Stimulated activated naive B cell treated with anti-CD40 and anti-IgM and Interleukin-4, amounts not matched to agents 10 μg/mL and 1 μg/mL and 100 μg/mL, for 72 hours (primary cell): ENCODE measurements at regions not wholly inside any gene's neighbourhood (a gene's known extent, or its start where the extent isn't known, plus 50 kb on each side); places are given as distances from the start of the nearest gene placed in this dataset.

Experiments
- ATAC-seq, 2 donors: fragments of 150-1000 bp; cut with Tn5 transposase; replicated peaks; 2 replicates each; pipeline ENCODE4 v1.10.0; 2021; ENCODE audit warnings: moderate library complexity in 1 of 2
- DNase-seq: peaks from one replicate; pipeline ENCODE4 v3.0.0; 2021
- H3K27ac Mint-ChIP-seq: one replicate; pipeline ENCODE4 v1.8.0; 2022; ENCODE audit warnings: mild to moderate bottlenecking, mixed read lengths
- H3K27me3 Mint-ChIP-seq, 2 donors: one replicate each; pipeline ENCODE4 v1.8.0; 2022; ENCODE audit warnings: mixed read lengths in 2 of 2
- H3K36me3 Mint-ChIP-seq, 2 donors: one replicate each; pipeline ENCODE4 v1.8.0; 2022; ENCODE audit warnings: mixed read lengths in 2 of 2, mild to moderate bottlenecking in 1 of 2
- H3K4me1 Mint-ChIP-seq, 2 donors: one replicate each; pipeline ENCODE4 v1.8.0; 2022; ENCODE audit warnings: mixed read lengths in 2 of 2, mild to moderate bottlenecking in 1 of 2
- H3K4me3 Mint-ChIP-seq, 2 donors: one replicate each; pipeline ENCODE4 v1.8.0; 2022; ENCODE audit warnings: mild to moderate bottlenecking in 2 of 2, mixed read lengths in 2 of 2, moderate library complexity in 1 of 2
- H3K9me3 Mint-ChIP-seq, 2 donors: one replicate each; pipeline ENCODE4 v1.8.0; 2022; ENCODE audit warnings: mixed read lengths in 2 of 2, mild to moderate bottlenecking in 1 of 2

DNA sequence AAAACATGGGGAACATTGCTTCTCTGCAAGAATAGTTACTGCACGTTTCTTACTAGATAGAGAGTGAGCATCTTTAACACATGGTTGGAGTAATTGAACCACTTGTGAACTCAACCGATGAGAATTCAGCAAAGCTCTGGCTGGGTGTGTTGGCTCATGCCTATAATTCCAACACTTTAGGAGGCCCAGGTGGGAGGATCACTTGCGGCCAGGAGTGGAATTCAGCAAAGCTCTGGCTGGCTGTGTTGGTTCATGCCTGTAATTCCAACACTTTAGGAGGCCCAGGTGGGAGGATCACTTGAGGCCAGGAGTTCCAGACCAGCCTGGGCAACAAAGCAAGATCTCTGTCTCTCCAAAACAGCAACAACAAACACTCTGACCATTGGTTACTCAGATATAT, 865.9 kb downstream of the KCNJ2 start:
- no peaks in the 10 kb centered on the region for H3K36me3 Mint-ChIP-seq
- ATAC-seq (no peak), DNase-seq (no peak)
- H3K27ac Mint-ChIP-seq = no peak overlapping the region
- H3K4me3 Mint-ChIP-seq = no peak overlapping the region
- H3K9me3 Mint-ChIP-seq = peaks cover 7 to 9% of the 10 kb centered on the region in 2 donors
- no peaks in the 10 kb centered on the region for H3K27me3 Mint-ChIP-seq
- H3K4me1 Mint-ChIP-seq = no peaks in the 10 kb centered on the region

DNA sequence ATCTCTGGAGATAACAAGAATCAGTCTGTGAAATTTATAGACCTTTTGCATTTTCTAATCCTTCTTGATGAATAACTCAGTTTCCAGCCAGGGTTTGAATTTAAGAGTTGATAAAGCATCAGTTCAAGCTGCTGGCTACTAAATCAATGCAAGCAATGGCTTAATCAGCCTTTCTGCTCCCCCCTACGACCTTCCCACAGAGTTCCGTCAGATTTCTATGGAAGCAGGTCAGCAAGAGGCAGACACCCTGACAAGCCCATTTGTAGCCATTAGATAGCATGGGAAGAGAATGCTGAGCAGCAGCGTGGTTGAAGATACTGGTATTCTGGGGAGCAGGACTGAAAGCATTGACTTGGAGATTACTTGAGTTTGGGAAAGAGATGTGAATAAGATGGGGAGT, 868.1 kb downstream of the KCNJ2 start:
- H3K27ac Mint-ChIP-seq = no peak overlapping the region
- no peaks in the 10 kb centered on the region for H3K27me3 Mint-ChIP-seq
- H3K4me1 Mint-ChIP-seq = no peaks in the 10 kb centered on the region
- ATAC-seq = no peak
- H3K9me3 Mint-ChIP-seq = no peaks in the 10 kb centered on the region
- no peaks in the 10 kb centered on the region for H3K36me3 Mint-ChIP-seq
- no peak overlapping the region for H3K4me3 Mint-ChIP-seq
- no peak for DNase-seq

DNA sequence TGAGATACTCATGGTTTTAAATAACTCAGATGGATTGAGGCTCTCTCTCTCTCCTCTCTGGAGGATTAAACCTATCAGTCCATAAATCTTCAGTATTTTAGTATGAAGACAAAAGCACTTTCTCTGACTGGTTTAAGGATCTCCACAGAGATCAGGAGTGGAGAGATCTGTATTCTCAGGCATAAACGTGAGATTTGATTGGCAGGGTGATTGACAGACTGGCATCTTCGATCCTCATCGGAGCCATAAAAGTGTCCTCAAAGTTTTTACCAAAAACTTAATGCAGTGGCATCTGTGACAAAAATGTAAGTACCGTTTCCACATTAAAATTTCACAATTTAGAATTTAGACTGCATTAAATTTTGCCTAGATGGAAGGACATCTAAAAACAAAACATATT, 870.1 kb downstream of the KCNJ2 start:
- Mint-ChIP-seq H3K4me1 (no peaks in the 10 kb centered on the region), H3K36me3 (no peaks in the 10 kb centered on the region), H3K27ac (no peak overlapping the region), H3K9me3 (no peaks in the 10 kb centered on the region), H3K4me3 (no peak overlapping the region), H3K27me3 (no peaks in the 10 kb centered on the region)
- DNase-seq (no peak), ATAC-seq (no peak)

DNA sequence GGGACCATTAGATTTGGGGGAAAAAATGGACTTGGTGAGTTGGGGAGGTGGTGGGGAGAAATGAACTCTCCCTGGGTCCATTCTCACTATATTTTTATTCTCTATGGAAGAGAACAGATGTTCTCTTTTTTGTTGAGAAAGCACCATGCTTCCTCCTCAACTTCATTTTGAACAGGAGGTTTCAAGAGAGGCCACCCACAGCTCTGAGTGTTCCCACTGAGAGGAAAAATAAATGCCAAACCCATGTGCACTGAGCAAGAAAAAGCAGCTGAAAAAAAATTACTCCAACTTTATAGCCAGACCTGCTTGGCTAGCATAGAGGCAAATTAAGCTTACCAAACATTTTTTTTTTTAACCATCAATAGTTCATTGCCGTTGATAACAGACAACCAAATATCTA, 883.6 kb downstream of the KCNJ2 start:
- Mint-ChIP-seq H3K4me1 (no peaks in the 10 kb centered on the region), H3K27me3 (no peaks in the 10 kb centered on the region), H3K4me3 (no peak overlapping the region), H3K9me3 (peaks cover 3 to 8% of the 10 kb centered on the region in 2 donors), H3K36me3 (no peaks in the 10 kb centered on the region), H3K27ac (no peak overlapping the region)
- no peak for ATAC-seq
- DNase-seq = no peak

DNA sequence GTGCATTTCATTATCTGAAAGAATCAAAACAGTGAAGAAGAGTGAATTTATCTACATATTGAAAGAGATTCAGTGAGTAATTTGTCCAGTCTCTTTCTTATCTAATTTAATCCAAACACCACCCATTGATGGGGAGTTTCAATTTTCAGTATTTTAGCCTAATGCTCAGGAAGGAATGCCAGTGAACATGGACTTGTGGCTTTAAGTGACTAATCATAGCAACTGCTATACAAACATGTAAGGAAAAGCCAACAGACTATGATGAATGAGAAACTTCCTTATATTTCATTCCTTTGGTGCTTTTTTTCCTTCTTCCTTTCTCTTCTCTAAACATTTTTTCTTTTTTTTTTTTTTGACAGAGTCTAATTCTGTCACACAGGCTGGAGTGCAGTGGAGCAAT, 885.8 kb downstream of the KCNJ2 start:
- peaks cover 4 to 11% of the 10 kb centered on the region in 2 donors for H3K9me3 Mint-ChIP-seq
- ATAC-seq (no peak), DNase-seq (no peak)
- H3K4me1 Mint-ChIP-seq = no peaks in the 10 kb centered on the region
- no peaks in the 10 kb centered on the region for H3K36me3 Mint-ChIP-seq
- H3K27me3 Mint-ChIP-seq = no peaks in the 10 kb centered on the region
- no peak overlapping the region for H3K4me3 Mint-ChIP-seq
- no peak overlapping the region for H3K27ac Mint-ChIP-seq

DNA sequence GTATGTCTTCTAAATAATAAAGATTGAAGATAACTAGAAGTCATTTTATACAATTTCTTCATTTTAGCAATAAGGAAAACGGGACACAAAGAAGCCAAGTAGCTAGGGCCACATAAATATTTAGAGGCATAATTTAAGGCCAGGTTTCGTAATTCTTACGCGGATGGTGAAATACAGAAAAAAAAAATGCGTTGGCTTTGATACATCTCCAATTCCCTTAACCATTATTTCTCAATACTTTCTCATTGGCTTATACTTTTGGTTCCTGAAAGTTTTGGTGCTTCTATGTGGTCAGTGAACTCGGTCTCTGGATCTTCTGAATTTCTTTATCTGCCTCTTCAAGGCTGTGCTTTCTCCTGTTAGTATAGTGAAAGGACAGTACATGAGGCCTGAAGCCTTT, 888.1 kb downstream of the KCNJ2 start:
- Mint-ChIP-seq H3K9me3 (peaks cover 9 to 16% of the 10 kb centered on the region in 2 donors), H3K27me3 (no peaks in the 10 kb centered on the region), H3K36me3 (no peaks in the 10 kb centered on the region), H3K27ac (no peak overlapping the region), H3K4me1 (no peaks in the 10 kb centered on the region), H3K4me3 (no peak overlapping the region)
- ATAC-seq (no peak), DNase-seq (no peak)

DNA sequence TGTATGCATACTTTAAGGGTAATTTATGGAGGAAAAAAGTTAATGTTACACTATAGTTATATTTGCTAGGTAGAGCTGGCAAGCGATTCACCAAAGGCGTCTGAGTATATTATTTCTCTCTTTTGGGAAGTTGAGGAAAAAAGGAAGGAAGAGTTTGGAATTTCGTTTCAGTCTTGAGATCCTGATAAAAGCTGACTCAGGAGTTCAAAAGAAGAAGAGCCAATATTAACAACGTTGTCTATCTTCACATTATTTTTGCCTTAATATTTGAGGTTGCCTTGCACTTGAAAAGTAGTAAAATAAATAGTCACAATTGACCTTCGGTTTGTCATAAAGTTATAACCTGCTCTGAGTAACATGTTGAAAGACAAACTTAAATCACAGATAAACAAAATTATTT, 888.6 kb downstream of the KCNJ2 start:
- peaks cover 9 to 13% of the 10 kb centered on the region in 2 donors for H3K9me3 Mint-ChIP-seq
- no peak overlapping the region for H3K4me3 Mint-ChIP-seq
- DNase-seq = no peak
- no peaks in the 10 kb centered on the region for H3K27me3 Mint-ChIP-seq
- ATAC-seq = no peak
- no peaks in the 10 kb centered on the region for H3K36me3 Mint-ChIP-seq
- no peaks in the 10 kb centered on the region for H3K4me1 Mint-ChIP-seq
- no peak overlapping the region for H3K27ac Mint-ChIP-seq

DNA sequence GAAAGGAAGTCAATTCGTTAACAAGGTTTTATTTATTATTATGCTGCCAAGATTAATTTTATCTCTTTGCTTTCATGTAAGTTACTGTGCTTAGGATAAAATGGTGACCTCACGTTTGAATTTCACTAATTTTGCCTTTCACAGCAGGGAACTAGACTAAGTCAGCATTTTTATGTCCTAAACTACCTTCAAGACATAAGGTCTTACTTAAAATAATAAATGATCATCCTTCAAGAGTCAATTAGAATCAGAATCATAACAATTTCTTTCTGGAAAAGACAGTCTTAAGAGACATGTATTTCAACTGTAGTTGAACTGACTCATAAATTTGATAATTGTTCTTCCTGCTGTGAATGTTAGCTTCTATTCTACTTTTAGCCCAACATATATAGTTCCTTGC, 893.8 kb downstream of the KCNJ2 start:
- Mint-ChIP-seq H3K9me3 (peaks cover 9 to 13% of the 10 kb centered on the region in 2 donors), H3K27ac (no peak overlapping the region), H3K4me1 (no peaks in the 10 kb centered on the region), H3K36me3 (no peaks in the 10 kb centered on the region), H3K4me3 (no peak overlapping the region), H3K27me3 (no peaks in the 10 kb centered on the region)
- DNase-seq (no peak), ATAC-seq (no peak)

DNA sequence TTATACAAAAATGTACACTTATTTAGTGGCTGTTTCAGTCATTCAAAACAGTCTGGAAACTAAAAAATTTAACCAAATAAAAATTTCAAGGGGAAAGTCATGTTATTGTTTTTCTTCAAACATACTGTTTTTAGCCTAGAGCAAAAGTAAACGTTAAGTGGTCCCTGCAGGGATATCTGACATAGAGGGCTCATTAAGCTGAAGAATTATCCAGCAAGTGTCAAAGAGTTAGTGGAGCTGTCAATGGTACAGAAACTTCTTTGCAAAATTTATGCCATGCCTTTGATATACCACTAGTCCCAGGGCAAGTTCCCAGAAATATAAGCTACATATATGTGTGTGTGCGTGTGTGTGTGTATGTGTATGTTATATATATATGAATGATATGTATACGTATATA, 894.2 kb downstream of the KCNJ2 start:
- no peak for ATAC-seq
- Mint-ChIP-seq H3K27me3 (no peaks in the 10 kb centered on the region), H3K4me1 (no peaks in the 10 kb centered on the region), H3K4me3 (no peak overlapping the region), H3K9me3 (peaks cover 9 to 13% of the 10 kb centered on the region in 2 donors), H3K27ac (no peak overlapping the region), H3K36me3 (no peaks in the 10 kb centered on the region)
- DNase-seq = no peak

DNA sequence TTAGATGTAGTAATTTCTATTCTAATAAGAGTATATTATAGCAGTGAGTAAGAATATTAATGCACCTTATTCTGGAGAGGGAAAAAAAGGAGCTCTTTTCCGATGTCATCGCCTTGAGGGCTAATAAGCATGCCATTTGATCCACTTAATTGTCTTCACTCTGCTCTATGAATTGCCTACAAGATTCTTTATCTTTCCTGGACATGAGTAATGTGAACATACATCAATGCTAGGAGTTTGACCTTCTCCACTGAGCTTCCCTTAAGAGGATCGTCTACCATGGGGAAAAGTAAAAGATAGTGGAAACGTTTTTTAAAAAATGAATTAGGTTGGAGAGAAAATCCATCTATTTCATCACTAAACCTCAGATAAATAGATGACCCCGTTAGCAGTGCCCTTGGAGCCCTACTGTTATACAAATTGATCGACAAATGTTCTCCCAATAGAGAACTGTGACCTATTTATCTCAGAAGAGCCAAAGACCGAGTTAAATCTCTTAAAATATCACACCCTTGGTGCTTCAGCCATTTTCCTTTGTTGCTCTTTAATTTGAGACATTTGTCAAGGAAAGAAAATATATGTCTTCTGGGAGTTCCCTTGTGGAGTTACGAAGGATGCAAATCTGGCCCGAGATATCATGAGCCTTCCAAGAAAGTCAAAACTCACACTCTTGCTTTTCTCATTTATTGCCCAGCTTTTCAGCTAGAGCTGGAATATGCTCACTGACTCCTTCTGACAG, 898.5 kb downstream of the KCNJ2 start:
- no peaks in the 10 kb centered on the region for H3K27me3 Mint-ChIP-seq
- peaks cover 0 to 4% of the 10 kb centered on the region in 2 donors for H3K9me3 Mint-ChIP-seq
- no peak overlapping the region for H3K27ac Mint-ChIP-seq
- no peak for DNase-seq
- H3K4me1 Mint-ChIP-seq = no peaks in the 10 kb centered on the region
- no peak overlapping the region for H3K4me3 Mint-ChIP-seq
- no peaks in the 10 kb centered on the region for H3K36me3 Mint-ChIP-seq
- ATAC-seq = no peak

DNA sequence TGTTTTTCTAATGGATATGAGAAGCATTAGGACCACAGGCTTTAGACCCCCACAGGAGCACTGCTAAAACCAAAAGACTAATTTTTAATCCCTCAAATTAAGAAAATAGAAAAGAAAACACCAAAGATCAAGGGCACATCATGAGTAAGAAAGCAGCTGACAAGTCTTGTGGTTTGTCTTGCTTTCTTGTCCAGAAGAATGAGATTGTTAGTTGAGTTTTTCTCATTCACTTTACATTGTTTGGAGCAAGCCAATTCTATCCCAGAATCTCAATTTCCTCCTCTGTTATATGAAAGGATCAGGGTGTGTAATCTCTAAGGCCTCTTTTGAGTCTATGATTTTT, 899.0 kb downstream of the KCNJ2 start:
- no peak for DNase-seq
- H3K4me3 Mint-ChIP-seq = no peak overlapping the region
- H3K9me3 Mint-ChIP-seq = peaks cover 0 to 4% of the 10 kb centered on the region in 2 donors
- no peaks in the 10 kb centered on the region for H3K36me3 Mint-ChIP-seq
- no peaks in the 10 kb centered on the region for H3K4me1 Mint-ChIP-seq
- H3K27ac Mint-ChIP-seq = no peak overlapping the region
- no peaks in the 10 kb centered on the region for H3K27me3 Mint-ChIP-seq
- no peak for ATAC-seq

DNA sequence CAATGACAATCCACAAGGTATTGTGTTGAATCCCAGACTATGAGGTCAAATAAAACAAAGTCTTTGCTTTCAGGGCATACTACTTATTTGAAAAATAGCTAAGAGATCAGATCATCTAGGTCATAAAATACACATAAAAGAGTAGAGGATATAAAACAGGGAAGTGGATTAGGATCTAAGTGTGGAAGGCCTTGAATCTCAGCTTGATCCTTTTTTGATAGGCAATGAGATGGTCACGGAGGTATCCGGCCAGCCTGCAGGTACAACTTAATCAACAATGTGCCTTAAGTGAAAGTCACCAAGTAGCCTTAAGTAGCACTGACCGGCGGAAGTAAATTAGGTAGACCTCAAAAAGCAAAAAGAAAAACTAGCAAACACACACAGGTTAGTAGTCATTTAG, 901.7 kb downstream of the KCNJ2 start:
- DNase-seq = no peak
- no peak for ATAC-seq
- peaks cover 0 to 4% of the 10 kb centered on the region in 2 donors for H3K9me3 Mint-ChIP-seq
- no peaks in the 10 kb centered on the region for H3K4me1 Mint-ChIP-seq
- H3K27me3 Mint-ChIP-seq = no peaks in the 10 kb centered on the region
- H3K36me3 Mint-ChIP-seq = no peaks in the 10 kb centered on the region
- no peak overlapping the region for H3K27ac Mint-ChIP-seq
- H3K4me3 Mint-ChIP-seq = no peak overlapping the region

DNA sequence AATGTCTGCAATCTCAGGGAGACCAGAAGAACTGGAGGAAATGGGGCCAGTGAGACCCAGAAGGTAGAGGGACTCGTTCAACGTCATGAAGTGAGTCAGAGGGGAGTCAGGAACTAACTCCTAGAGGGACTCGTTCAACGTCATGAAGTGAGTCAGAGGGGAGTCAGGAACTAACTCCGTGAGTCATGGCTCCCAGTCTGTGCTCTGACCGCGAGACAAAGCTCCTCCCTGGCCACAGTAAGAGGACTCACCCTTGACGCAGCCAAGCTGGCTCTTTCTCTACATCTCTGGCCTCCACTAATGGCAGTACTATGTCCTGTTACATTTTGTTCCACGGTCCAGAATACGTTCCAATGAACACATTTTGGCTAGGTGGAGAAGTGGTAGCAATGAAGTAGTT, 902.5 kb downstream of the KCNJ2 start:
- H3K4me3 Mint-ChIP-seq = no peak overlapping the region
- no peak for DNase-seq

DNA sequence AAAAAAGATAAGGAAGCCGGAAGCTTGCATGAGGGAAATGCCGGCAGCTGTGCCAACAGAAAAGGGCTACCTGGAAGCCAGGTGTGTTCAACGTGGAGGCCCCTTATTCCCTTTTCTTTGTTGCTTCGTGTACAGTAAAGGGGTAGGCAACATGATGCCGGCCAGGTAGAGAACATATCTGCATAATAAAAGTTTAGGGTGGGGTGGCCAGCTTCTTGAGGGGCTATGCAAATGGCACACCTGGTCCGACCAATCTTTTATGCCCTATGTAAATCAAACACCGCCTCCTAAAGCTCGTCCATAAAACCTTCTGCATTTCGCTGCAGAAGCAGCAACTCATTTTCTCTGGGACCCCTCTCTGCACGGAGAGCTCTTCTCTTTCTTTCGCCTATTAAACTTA, 911.6 kb downstream of the KCNJ2 start:
- Mint-ChIP-seq H3K27ac (no peak overlapping the region), H3K4me3 (no peak overlapping the region), H3K27me3 (no peaks in the 10 kb centered on the region), H3K36me3 (no peaks in the 10 kb centered on the region), H3K4me1 (no peaks in the 10 kb centered on the region), H3K9me3 (peaks cover 5% of the 10 kb centered on the region in 2 donors)
- DNase-seq (no peak), ATAC-seq (no peak)

More for the DNA sequence above, 902.5 kb downstream of the KCNJ2 start:
- Mint-ChIP-seq H3K27me3 (no peaks in the 10 kb centered on the region), H3K36me3 (no peaks in the 10 kb centered on the region), H3K9me3 (peaks cover 0 to 4% of the 10 kb centered on the region in 2 donors), H3K27ac (no peak overlapping the region), H3K4me1 (no peaks in the 10 kb centered on the region)
- ATAC-seq = no peak

DNA sequence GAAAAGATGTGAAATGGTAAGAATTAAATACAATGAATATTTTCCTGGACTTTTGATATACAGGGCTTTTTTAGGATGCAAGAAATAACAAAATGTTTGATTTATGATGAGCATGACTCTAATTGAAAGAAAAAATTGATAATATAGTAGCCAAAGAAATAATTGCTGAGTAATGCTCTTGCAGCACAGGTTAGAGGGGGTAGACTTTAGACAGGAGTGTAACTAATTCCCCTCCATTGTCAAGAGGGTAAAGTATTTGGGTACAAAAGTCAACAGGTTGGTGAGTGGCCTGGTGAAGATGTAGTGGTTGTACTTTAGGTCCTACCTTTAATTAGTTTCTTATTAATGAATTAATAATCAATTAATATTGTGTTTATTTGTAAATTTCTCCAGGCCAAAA, 912.3 kb downstream of the KCNJ2 start:
- Mint-ChIP-seq H3K36me3 (no peaks in the 10 kb centered on the region), H3K4me1 (no peaks in the 10 kb centered on the region), H3K27me3 (no peaks in the 10 kb centered on the region), H3K4me3 (no peak overlapping the region), H3K27ac (no peak overlapping the region), H3K9me3 (peaks cover 5% of the 10 kb centered on the region in 2 donors)
- DNase-seq (no peak), ATAC-seq (no peak)

DNA sequence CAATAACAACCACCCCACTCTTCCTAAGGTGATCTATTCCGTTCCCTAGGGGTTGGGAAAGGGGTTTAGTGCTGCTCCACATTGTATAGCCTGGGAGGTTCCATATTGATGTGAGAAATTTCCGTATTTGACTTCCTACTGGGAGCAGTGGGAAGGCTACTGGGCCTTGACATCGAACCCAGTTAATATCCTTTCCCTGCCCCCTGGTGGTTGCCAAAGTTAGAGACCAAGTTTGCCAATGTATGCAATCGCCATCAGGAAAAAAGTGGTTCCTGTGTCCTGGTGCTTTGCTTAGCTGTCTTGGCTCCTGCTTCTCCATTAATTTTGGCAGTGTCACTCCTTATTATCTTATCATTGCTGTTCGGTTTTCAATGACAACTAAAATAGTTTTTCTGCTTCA, 914.9 kb downstream of the KCNJ2 start:
- Mint-ChIP-seq H3K9me3 (peaks cover 5% of the 10 kb centered on the region in 2 donors), H3K4me1 (no peaks in the 10 kb centered on the region), H3K27me3 (no peaks in the 10 kb centered on the region), H3K36me3 (no peaks in the 10 kb centered on the region), H3K4me3 (no peak overlapping the region), H3K27ac (no peak overlapping the region)
- DNase-seq (no peak), ATAC-seq (no peak)
